Endometrial microvascular endothelial cells (primary cell): ENCODE measurements at regions not wholly inside any gene's neighbourhood (a gene's known extent, or its start where the extent isn't known, plus 50 kb on each side); places are given as distances from the start of the nearest gene placed in this dataset.

Experiments used
- in situ Hi-C: cut with HindIII; loops from 2 replicates; pipeline ENCODE4 v1.10.0; 2017; ENCODE audit warnings: low sequenced_read_pairs, low pct_unique_long_range_greater_than_20kb; ENCODE audit errors: inconsistent ontology term

GRCh38 chr7:16189026-16189715 is 232.2 kb downstream of the CRPPA start:
- in situ Hi-C loops = no loop called here

GRCh38 chr7:16187131-16187530 is 234.2 kb downstream of the CRPPA start:
- in situ Hi-C loops = no loop called here

DNA sequence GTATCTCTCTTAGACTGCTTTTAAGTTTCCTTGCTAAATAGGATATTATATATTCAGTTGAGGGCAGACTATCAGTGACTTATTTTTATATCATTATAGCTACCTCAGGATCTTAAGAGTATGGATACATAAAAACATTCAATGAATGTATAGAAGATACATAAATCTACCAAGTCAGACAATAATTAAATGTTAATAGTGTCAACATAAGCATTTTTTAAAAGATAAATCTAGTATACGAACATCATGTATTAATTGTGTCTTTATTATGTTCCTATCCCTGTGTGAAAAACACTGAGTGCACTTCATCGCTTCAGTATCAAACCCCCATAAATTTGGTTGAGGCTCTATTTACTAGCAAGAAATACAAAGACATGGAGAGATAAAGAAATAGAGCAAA is 242.8 kb downstream of the CRPPA start:
- in situ Hi-C loops = no loop called here

DNA sequence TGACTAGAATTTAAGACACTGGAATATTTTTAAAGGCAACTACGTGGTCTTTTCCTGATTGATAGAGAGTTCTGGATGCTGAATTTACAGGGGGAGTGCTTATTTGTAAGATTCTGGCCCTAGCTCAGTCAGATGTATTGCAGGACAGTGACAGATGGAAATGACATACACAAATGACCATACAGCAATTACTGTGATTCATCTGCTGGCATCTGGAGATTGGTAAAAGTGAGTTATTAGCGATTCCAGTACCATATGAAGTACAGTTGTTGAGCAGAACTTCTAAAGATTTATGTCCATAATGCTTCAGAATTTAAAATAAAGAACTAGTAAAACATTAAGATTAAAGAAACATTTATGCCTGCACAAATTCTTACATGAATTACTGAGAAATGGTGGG is 243.2 kb downstream of the CRPPA start:
- in situ Hi-C loops = no loop called here

- in situ Hi-C loops = no loop called here
These were observed 247.1 kb downstream of the CRPPA start for GRCh38 chr7:16174253-16174652.

DNA sequence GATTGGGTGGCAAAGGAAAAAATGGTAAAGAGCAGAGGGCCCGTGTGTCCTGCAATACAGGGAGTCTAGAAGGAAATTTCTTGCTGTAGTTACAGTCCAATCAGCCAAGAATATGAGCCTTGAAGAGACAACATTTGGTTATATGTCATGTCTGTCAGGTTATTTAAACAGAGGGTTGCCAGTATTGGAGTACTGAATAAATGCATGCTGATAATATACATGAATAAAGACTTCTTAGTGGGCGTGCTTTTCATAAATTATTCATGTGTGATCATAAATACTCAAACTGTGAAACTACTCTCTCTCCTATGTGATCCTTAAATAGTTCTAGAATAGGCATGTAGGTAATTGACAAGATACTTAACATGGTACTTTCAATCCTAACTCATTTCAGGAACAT is 249.0 kb downstream of the CRPPA start:
- in situ Hi-C loops = no loop called here

- in situ Hi-C loops = no loop called here
These were observed 249.4 kb downstream of the CRPPA start for GRCh38 chr7:16171928-16172327.

- in situ Hi-C loops = no loop called here
These were observed 250.7 kb downstream of the CRPPA start for GRCh38 chr7:16170671-16171070.

- in situ Hi-C loops = no loop called here
These were observed 251.8 kb downstream of the CRPPA start for GRCh38 chr7:16169537-16169936.

- in situ Hi-C loops = no loop called here
These were observed 253.8 kb downstream of the CRPPA start for GRCh38 chr7:16167526-16167925.

- in situ Hi-C loops = no loop called here
These were observed 277.0 kb downstream of the CRPPA start for GRCh38 chr7:16144361-16144760.

- in situ Hi-C loops = no loop called here
These were observed 283.4 kb downstream of the CRPPA start for GRCh38 chr7:16137944-16138343.

- in situ Hi-C loops = no loop called here
These were observed 284.4 kb downstream of the CRPPA start for GRCh38 chr7:16136896-16137295.

DNA sequence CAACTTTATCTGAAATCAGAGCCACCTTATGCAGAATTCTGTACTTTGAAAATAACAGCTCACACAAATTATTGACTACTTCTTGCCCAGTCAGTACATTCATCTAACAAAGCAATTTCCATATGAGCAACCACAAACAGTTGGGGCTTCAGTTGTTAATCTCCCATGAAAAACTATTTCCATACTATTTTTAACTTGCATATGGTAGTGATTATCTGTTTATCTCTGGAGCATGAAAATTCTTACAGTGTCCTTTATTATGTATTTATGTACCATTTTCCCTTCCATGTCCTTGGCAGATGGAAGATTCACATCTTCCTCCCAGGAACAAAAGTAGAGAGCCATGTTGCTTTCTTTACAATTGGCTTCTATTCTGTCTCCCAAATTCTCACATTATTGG is 285.7 kb downstream of the CRPPA start:
- in situ Hi-C loops = no loop called here

DNA sequence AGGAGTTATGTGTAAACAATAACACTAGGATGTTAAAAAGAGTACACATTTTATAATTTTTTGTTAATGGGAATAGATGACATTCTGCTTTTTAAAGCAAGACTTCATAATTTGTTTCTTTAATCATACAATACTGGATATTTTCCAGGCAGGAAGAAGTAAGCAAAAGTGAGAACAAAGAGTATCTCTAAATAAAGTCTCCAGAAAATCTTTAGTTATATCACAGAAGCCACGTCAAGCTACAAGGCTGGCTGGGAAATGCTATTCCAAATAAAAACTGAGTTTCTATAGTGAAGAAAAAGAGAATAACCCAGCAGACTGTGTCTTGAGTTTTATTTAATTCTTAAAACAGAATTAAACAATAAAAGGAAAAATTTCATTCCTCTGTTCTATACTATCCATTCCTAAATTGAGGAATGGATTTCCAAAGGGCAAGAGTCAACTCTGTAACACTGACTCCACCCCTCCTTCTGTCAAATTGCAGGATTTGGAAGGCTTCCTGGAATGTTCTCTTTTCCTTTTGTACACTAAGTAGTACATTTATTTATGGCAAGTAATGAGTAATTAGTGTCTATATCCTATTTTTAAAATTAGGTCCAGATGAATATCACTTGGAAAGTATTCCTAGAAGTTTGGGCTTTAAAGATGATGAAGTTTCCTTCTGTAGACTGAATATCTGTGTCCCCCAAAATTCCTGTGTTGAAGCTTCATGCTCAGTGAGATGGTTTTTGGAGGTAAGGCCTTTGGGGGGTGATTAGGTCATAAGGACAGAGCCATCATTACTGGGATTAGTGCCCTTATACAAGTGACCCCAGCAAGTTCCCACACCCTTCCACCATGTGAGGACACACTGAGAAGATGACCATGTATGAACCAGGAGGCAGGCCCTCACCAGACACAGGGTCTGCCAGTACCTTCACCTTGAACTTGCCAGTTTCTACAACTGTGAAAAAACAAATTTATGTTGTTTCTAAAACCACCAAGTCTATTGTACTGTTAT is 290.9 kb downstream of the CRPPA start:
- in situ Hi-C loops = no loop called here

- in situ Hi-C loops = no loop called here
These were observed 291.8 kb downstream of the CRPPA start for GRCh38 chr7:16129431-16130110.

GRCh38 chr7:16123117-16123770 is 298.1 kb downstream of the CRPPA start:
- in situ Hi-C loops = no loop called here

DNA sequence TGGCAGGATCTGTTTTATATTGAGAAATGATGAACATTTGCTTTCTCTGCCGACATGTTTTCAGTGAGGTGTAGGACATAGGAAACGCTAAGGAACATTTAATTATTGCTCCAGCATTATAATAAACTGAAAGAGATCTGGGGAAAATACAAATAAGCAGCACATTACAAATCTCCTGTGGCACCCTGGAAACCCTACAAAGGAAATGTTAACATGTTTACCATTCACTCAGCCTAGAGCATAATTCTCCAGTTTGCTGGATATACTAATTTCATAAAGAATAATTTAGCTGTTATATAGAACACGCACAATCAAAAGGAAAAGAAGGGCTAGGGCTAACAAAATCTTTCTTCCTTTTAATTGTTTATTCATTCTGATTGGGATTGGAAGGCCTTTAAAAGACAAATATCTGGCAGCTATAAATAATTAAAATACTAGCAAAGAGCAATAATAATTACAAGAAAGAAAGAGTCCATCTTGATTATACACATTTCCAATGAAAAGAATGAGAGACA is 299.4 kb downstream of the CRPPA start:
- in situ Hi-C loops = no loop called here

- in situ Hi-C loops = no loop called here
These were observed 306.0 kb downstream of the CRPPA start for GRCh38 chr7:16115374-16115773.
